Nucleus accumbens (tissue), 56 donors: ENCODE measurements at regions not wholly inside any gene's neighbourhood (a gene's known extent, or its start where the extent isn't known, plus 50 kb on each side); places are given as distances from the start of the nearest gene placed in this dataset.
A peak's percentile ranks its signal among the peaks of the same experiment; 100 is the strongest.

ENCODE experiments used
- DNase-seq, 56 donors: peaks; one replicate each; lab custom pipeline; 2025; lab: John Stamatoyannopoulos, UW

DNA sequence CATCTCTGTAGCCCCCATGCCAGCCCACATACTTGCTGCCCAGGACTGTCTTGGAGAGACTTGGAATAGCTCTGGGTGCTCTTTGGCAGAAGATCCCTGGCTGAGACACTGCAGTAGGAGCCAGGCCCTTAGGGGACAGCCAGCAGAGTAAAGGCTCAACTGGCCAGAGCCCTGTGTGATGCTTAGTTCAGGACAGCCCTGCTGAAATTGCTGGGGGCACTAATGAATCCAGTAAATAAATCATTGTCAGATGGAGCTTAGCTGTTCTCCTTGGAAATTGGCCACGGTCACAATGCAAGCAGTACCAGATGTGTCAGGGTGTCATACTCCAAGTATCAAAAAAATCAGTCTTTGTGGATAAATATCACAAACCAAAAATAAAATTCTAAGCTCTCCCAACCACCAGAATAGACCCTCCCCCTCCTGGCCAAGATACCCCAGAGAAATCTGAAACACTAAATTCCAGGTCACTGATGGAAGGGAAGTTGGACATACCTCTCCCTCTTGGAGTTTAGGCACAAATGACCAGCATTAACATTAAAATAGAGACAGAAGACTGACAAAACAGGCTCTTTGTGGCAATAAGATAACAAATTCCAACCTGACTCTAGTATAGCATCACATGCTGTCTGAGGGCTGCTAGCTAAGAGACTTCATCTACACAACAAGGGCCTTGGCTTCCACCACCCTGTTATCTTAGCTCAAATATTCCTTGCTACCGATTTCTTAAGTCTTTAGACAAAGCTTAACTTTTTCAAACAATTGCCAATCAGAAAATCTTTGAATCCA lies 83.2 kb upstream of the DNAH14 start:
- DNase-seq = no peak

DNA sequence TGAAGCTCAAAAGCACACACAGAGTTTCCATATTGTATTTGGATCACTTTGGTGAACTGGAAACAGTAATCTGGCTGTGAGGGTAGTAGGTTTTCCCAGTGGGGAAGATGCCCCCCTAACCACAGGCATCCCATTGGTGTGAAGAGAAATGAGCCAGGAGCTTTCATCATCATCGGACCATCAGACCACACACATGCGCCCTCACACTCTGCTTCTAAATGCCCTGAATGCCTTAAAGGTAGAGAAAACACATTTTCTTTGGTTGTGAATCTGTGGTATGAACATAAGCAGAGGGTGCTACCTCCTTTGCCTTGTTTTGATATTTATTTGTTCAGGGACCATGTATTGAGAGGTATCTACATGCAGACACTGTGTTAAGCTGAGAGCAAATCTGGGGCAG lies 79.0 kb upstream of the DNAH14 start:
- no peak for DNase-seq

DNA sequence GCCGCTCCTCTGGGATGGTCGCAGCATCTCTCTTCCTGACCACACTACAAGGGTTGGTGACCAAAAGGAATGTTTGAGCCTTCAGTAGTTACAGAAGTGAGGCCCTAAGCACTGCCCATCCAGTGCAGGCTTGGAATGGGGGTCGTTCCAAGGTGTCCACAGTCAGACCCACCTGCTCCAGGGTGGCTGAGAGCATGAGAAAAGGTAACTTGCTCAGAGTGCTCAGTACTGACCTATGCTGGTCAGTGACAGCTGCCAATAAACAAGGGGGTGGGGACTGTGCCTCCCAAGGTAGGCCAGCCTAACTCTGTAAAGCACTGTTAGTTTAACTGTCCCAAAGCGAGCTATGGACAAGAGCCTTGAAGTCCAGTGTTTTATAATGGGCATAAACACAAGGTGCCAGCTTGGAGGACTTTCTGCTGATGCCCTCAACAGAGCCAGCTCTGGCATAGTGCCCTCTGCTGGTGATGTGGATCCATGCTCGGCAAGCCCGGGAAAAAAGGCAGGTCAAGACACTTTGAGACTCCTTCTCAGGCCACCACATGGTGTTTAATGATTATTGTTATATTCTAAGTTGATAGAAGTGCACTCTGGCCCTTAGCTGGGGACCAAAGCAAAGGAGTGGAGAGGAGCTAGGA lies 78.1 kb upstream of the DNAH14 start:
- DNase-seq = peak in 42 of 56 donors; percentile 1 to 69 (median 17)

DNA sequence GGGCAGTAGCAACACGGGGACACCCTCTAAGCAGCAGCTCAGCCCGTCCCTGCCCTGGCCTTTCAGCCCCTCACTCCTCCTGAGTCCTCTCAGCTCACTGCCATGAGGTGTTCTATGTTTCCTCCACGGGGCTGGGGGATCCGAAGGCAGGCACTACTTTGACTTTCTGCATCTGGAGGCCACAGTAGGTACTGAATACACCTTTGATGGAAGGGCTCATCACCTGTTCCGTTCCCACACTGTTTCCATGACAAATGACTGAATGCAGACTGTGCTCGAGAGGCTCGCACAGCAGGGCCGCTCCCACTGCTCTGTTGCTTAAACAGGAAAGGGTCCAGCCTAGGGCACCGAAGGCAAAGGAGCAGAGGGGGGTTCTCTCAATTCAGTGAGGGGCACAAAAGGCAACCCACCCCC lies 77.6 kb upstream of the DNAH14 start:
- DNase-seq = peak in 2 of 56 donors; percentile 14 to 37

DNA sequence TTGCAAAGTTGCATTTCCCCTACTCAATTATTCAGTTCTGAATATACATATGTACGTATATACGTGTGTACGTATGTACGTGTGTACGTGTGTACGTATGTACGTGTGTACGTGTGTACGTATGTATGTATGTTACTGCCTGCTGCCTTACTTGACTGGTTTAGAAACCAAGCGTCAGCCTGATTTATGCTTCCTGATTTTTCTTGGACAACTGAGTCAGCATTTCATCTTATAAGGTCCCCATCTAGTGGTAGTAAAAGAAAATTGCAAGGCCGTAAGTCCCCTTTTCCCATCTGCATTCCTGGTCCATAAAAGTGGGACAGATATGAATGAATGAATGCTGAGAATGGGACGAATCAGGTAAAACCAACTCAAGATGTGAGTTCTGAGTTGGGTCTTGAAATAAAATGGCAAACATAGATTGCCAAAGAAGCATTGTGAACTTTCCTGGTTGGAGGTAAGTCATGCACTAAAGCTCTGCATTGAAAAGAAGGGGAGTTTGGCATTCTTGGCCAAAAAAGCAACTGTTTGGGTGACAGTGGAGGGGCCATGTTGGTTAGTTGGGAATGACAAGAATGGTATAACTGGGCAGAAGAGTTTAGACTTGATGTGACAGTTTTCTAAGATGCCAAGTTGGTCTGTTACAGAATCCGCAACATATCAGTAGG lies 76.4 kb upstream of the DNAH14 start:
- peak in 3 of 56 donors; percentile 1 to 7 (median 2) for DNase-seq

DNA sequence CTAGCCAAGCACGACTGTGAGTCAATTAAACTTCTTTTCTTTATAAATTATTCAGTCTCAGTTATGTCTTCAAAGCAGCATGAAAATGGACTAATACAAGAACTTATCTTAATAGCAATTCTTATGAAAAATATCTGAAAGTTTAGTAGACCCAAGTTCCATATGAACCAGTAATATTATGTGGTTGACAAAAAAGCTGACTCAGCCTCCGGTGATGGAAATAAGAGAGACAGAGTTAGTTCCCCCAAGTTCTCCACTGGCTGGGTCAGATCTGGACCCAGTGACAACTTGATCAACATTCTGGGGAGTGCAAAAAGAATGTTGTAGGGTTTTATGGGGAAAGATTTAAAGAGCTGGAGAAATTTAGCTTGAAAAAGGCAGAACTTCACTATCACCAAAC lies 72.5 kb upstream of the DNAH14 start:
- DNase-seq = no peak

DNA sequence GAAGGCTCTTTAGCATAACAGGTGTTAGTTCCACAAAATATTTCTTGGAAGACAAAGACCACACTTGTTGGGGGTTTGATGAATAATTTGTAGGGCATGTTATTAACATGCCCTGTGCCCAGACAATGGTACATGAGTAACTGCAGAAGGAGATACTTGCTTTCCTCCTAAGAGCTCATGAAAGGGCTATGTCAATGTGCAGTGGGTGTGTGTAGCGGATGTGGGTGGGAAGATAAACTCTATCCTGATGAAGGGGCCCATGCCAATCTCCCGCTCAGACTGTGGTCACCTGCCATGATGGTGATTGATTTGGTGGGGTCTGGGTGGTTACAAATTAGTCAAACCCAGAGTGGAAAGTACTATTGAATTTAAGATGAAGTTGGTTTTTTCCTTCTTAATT lies 69.8 kb upstream of the DNAH14 start:
- no peak for DNase-seq

DNA sequence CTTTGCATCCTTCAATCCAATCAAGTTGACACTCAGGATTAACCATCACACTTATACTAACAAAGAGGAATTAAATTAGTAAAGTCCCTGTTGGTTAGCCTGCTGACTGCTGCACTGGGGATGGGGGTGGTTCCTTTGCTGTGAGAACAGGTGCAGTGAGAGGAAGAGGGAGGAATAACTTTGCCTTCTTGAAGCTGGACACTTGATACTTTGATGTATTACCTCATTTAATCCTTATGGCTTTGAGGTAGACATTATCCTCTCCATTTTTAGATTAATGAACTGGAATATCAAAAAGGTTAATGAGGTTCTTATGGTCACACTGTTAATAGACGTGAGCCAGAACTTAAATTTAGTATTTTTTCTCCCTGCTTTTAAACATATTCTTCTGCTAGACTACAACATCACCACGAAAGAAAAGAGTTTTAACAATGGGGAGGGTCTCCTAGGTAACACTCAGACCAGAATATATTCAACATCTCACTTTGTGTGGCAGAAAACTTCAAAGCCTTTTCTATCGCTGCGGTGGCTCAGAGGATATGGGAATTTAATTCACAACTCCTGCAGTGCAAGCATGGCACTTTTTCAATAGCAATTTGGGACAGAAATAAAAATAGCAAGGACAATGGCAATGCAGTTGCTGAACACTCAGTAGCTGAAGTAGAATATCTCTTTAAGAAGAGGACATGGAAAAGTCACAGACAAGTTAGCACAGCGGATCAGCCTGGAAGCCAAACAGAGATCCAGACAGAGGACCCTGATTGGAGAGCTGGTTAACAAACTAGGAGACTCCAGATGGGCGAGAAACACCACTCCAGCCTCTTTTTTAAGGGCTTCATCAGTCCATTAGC lies 68.8 kb upstream of the DNAH14 start:
- no peak for DNase-seq

DNA sequence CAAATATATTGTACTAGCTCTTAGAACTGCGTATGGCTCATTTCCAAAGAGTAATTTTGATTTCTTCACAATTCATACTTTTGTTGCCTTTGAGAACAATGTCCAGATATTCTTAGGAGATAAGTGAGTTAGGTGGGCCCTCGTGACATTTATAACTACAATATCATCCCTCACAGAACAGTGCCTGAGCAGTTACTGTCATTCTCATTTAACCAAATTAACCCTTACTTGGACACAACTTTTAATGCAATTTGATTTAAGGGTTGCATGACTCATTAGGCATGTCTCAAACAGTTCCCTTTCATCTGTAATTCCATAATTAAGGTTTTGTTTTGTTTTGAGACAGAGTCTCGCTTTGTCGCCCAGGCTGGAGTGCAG lies 68.1 kb upstream of the DNAH14 start:
- DNase-seq = no peak

DNA sequence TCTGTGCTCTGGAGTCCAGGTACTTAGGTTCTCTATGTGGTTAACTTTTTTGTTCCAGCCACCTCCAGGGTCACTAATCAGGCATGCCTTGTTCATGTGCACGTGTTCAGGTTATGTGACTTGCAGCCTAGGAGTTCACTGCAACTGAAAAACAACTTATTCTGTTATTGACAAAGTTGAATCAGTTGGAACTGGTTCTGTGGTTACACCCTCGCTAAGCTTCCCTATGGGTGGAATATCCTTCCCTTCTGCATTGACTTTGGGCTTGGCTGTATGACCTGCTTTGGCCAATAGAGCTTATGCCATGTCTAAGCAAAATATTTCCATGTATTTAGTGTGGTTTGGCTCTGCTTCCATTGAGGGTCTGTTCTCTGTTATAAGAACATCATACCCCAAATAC lies 66.0 kb upstream of the DNAH14 start:
- DNase-seq = no peak

DNA sequence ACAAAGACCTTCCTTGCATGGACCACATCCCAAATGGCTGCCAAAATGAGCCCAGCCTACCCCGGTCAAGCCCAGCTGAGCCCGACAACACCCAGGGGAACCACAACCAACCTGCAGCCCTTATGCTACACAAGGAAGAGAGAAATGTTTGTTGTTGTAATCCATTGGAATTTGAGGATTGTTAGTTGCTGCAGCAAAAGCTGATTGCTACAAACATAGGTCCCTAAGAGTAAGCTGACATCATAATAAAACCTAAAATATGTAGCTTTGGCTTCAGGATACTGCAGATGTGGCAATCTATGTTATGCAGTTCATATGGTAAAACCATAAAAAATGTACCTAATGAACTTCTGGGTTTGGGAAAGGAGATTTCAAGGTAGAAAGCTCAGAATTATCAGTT lies 65.5 kb upstream of the DNAH14 start:
- DNase-seq = no peak

DNA sequence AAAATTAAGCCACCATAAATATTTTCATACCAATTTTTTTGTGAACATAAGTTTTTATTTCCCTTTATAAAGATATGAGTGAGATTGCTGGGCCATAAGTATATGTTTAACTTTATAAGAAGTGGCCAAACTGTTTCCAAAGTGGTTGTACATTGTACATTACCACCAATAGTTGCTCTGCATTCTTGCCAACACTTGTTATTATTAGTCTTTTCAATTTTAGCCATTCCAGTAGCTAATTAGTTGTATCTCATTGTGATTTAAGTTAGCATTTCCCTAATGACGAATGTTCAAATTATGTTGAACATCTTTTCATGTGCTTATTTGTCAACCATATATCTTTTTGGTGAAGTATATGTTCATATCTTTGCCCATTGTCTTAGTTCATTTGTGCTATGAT lies 64.0 kb upstream of the DNAH14 start:
- DNase-seq = no peak

DNA sequence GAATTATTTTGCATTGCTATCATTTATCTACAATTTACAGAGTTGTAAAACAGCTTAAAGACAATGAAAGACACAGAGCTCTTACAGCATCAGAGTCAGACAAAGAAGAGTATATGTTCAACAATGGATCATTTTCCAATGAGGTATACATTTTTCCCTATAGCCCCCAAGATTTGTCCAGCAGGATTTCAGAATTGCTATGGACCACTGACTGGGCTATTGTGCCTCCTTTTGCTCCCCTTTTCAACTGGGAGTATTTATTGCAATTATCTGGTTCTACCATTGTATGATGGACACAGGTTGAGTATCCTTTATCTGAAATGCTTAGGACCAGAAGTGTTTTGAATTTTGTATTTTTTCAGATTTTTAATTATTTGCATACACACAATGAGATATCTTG lies 62.5 kb upstream of the DNAH14 start:
- no peak for DNase-seq

DNA sequence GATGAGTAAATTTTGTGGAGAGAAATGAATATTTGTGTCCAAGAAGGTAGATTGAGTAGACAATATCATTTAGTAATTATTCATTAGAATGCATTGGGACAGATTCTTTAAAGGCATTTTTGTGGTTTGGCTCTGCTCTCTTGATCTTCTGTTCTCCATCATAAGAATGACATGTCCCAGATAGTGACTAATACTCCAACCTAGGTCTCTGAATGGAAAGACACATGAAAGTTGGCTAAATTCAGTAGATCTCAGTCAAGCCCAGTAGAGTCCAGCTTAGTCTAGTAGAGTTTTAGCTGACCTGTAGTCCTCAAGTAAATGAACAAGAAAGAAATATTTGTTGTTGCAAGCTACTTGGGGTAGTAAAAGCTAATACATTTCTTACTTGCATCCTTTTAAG lies 61.8 kb upstream of the DNAH14 start:
- no peak for DNase-seq

DNA sequence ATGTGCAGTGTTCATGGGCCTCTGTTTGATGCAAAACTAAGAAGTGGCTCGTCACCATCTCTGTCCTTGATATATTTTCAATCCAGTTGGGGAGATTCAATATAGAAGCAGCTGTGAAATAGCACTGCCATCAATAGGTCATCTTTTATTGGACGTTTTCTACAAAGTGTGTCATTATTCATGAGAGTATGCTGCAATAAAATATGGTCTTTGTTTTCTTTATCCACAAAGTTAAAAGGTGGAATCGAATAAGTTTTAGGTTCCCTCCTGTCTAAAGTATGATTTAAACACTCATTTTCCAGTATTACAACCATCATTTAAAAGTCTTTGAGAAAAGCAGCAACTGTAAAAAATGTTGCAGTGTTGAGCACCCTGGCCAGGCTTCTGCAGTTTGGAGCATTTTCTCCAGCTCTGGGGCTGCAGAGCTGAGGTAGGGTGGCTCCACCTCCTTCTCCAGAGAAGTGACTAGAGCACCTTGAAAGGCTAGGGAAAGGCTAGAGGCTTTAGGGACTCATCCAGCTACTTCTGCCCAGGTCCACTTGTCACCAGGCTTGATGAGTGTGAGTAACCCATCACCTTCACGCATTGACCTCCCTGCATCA lies 56.5 kb upstream of the DNAH14 start:
- DNase-seq = no peak

DNA sequence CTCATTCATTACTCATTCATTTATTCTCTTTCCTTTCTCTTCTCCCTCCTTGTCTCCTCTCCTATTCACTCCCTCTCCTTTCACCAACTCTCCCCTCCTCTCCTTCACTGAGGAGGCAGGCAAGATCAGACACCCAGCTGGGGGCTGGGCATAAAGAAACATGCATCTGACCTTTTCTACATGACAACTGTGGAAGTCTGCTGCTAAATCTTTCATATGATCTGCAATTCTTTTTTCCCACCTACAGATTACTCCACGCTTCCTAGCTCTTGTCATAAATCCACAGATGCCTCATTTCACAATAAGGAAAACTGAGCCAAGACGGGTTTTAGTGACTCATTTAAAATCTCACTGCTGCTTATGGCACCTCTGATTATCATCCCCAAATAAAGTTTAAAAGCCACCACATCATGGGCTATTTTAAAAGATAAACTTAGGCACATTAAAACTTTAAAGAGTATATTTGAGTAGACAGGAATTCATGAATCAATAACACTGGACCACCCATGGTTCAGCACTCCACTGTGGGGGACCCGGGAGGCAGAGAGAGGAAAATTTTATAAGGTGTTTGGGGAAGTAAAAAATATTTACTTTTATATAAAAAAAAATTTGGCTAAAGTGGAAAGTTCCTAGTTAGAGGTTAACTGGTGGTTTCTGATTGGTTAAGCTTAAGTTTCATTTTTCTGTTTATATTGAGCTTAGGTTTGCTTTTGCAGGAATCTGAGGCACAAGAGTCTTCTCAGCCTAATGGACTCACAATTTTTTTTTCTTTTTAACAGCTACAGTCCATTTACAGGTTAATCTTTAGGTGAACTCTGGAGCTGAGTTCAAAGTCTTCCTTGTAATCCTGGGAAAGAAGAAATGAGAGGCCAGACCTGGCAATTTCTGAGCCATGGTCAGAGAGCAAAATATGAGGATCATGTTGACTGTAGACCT lies 55.8 kb upstream of the DNAH14 start:
- peak in 1 of 56 donors; percentile 2 for DNase-seq

DNA sequence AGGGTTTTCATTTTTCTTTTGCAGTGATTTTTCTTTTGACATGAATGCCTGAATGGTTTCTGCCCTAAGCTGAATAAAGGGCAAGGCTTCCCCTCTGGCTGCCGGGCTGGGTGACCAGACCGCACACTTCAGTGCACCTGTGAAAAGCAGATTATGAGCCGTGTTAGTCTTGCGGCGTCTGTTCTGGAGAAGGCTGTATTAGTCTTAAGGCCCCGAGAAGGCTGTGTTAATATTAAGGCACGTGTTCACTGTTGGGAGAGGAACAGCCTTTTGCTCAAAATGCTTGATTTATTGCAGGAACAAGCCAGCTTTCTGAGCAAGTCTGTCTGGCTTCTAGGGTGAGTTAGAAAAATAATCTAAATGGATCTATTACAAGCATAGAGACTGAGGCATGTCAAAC lies 54.7 kb upstream of the DNAH14 start:
- no peak for DNase-seq

DNA sequence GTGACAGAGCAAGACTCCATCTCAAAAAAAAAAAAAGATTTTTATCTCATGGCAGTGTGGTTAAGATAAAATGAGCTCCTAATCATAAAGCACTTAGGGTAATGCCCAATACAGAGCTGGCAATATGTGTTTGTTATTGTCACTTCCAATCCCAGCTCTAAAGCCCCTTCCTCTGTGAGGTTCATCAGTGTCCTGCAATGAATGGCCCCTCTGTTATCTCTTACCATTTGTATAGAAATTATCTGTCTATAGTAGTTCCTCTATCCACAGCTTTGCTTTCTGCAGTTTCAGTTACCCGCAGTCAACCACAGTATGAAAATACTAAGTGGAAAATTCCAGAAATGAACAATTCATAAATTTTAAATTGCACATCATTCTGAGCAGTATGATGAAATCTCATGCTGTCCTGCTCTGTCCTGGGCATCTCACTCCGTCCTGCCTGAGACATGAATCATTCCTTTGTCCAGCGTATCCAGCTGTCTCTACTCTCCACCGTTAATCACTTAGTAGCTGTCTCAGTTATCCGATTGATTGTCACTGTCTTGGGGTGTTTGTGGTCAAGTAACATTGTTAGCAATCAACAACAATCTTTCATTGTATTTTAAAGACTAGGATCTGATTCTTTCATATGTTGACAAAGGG lies 50.2 kb upstream of the DNAH14 start:
- peak in 3 of 56 donors; percentile 1 to 19 (median 4) for DNase-seq
